NCI-H1092 (cell line): ENCODE measurements at regions not wholly inside any gene's neighbourhood (a gene's known extent, or its start where the extent isn't known, plus 50 kb on each side); places are given as distances from the start of the nearest gene placed in this dataset.

Source experiments
- DNase-seq: peaks from one replicate; lab custom pipeline; 2025; lab: John Stamatoyannopoulos, UW

- no peak for DNase-seq
Observed at GRCh38 chr6:121499666-121500065, 64.2 kb downstream of the GJA1 start.

- no peak for DNase-seq
Observed at GRCh38 chr6:121503589-121503991, 68.1 kb downstream of the GJA1 start.

- no peak for DNase-seq
Observed at GRCh38 chr6:121504227-121504626, 68.8 kb downstream of the GJA1 start.

- no peak for DNase-seq
Observed at GRCh38 chr6:121505284-121505683, 69.8 kb downstream of the GJA1 start.

- DNase-seq: no peak
Observed at GRCh38 chr6:121506761-121507754, 71.6 kb downstream of the GJA1 start.

- no peak for DNase-seq
Observed at GRCh38 chr6:121510568-121511177, 75.2 kb downstream of the GJA1 start.

- no peak for DNase-seq
Observed at GRCh38 chr6:121515630-121516265, 80.3 kb downstream of the GJA1 start.

GRCh38 chr6:121516331-121516730 lies 80.9 kb downstream of the GJA1 start:
- DNase-seq: no peak

- DNase-seq: no peak
Observed at GRCh38 chr6:121520337-121521163, 85.1 kb downstream of the GJA1 start.

GRCh38 chr6:121521164-121521555 lies 85.7 kb downstream of the GJA1 start:
- DNase-seq: no peak

GRCh38 chr6:121522265-121522664 lies 86.8 kb downstream of the GJA1 start:
- no peak for DNase-seq

- DNase-seq: no peak
Observed at GRCh38 chr6:121522771-121523386, 87.4 kb downstream of the GJA1 start.

GRCh38 chr6:121523628-121524027 lies 88.2 kb downstream of the GJA1 start:
- DNase-seq: no peak

- DNase-seq: no peak
Observed at GRCh38 chr6:121526282-121526681, 90.8 kb downstream of the GJA1 start.

- DNase-seq: no peak
Observed at GRCh38 chr6:121531658-121532169, 96.3 kb downstream of the GJA1 start.

GRCh38 chr6:121533321-121533841 lies 97.9 kb downstream of the GJA1 start:
- DNase-seq: no peak

- no peak for DNase-seq
Observed at GRCh38 chr6:121535777-121536176, 100.3 kb downstream of the GJA1 start.

- no peak for DNase-seq
Observed at GRCh38 chr6:121536345-121536744, 100.9 kb downstream of the GJA1 start.

GRCh38 chr6:121539439-121539838 lies 104.0 kb downstream of the GJA1 start:
- no peak for DNase-seq

GRCh38 chr6:121540210-121540609 lies 104.8 kb downstream of the GJA1 start:
- no peak for DNase-seq

- no peak for DNase-seq
Observed at GRCh38 chr6:121544691-121545090, 109.2 kb downstream of the GJA1 start.
